AG09319 (cell line): ENCODE measurements at regions not wholly inside any gene's neighbourhood (a gene's known extent, or its start where the extent isn't known, plus 50 kb on each side); places are given as distances from the start of the nearest gene placed in this dataset.
"Not testable (repeated sequence)": the region's sequence is repeated elsewhere in the genome, so short reads cannot be mapped to it uniquely, and the experiment has no call there.

Source experiments
- DNase-seq: peaks from one replicate; pipeline ENCODE4 v3.0.0-alpha.2; 2010; ENCODE audit warnings: low read depth; ENCODE audit errors: extremely low read depth
- CTCF ChIP-seq: IDR thresholded peaks from 2 replicates; pipeline ENCODE4 v1.5.1; 2011; ENCODE audit warnings: low read depth, mild to moderate bottlenecking, inconsistent platforms, low read length, moderate library complexity

GRCh38 chr7:115799430-115799829 lies 231.1 kb downstream of the TFEC start:
- no peak for TF ChIP-seq CTCF
- DNase-seq, result no peak

- TF ChIP-seq CTCF, result no peak
- no peak for DNase-seq
Measured at GRCh38 chr7:115793958-115794702, 236.4 kb downstream of the TFEC start.

GRCh38 chr7:115789901-115790300 lies 240.7 kb downstream of the TFEC start:
- TF ChIP-seq CTCF, result no peak
- no peak for DNase-seq

- not testable (repeated sequence) for DNase-seq
Measured at GRCh38 chr7:115789473-115789872, 241.1 kb downstream of the TFEC start.

- no peak for TF ChIP-seq CTCF
- DNase-seq, result peak; percentile 14
Measured at GRCh38 chr7:115782696-115783490, 247.7 kb downstream of the TFEC start.

- TF ChIP-seq CTCF, result no peak
- DNase-seq, result no peak
Measured at GRCh38 chr7:115779561-115779960, 251.0 kb downstream of the TFEC start.

GRCh38 chr7:115775981-115776380 lies 254.6 kb downstream of the TFEC start:
- DNase-seq, result no peak
- no peak for TF ChIP-seq CTCF
